GM10266 (cell line): ENCODE measurements at regions not wholly inside any gene's neighbourhood (a gene's known extent, or its start where the extent isn't known, plus 50 kb on each side); places are given as distances from the start of the nearest gene placed in this dataset.

ENCODE experiments used
- DNase-seq: peaks from one replicate; pipeline ENCODE4 v3.0.0; 2012; ENCODE audit errors: extremely low spot score
- CTCF ChIP-seq: IDR thresholded peaks from 2 replicates; pipeline ENCODE4 v1.5.1; 2012; ENCODE audit warnings: mild to moderate bottlenecking, low read depth; ENCODE audit not compliant: control insufficient read depth, insufficient read depth; ENCODE audit errors: missing control alignments

- no peak for DNase-seq
- TF ChIP-seq CTCF = no peak
Measured at GRCh38 chr4:18880871-18881270, 859.3 kb upstream of the LCORL start.

- TF ChIP-seq CTCF = no peak
- no peak for DNase-seq
Measured at GRCh38 chr4:18878561-18878960, 857.0 kb upstream of the LCORL start.

GRCh38 chr4:18869166-18869565, 847.6 kb upstream of the LCORL start:
- DNase-seq = no peak
- no peak for TF ChIP-seq CTCF

GRCh38 chr4:18860836-18861530, 839.4 kb upstream of the LCORL start:
- DNase-seq = no peak
- TF ChIP-seq CTCF = no peak

GRCh38 chr4:18859468-18859867, 837.9 kb upstream of the LCORL start:
- no peak for TF ChIP-seq CTCF
- no peak for DNase-seq

- TF ChIP-seq CTCF = no peak
- no peak for DNase-seq
Measured at GRCh38 chr4:18858229-18858922, 836.8 kb upstream of the LCORL start.

GRCh38 chr4:18850867-18851266, 829.3 kb upstream of the LCORL start:
- no peak for DNase-seq

More at GRCh38 chr4:18850867-18851266, 829.3 kb upstream of the LCORL start:
- TF ChIP-seq CTCF = no peak
